Astrocyte of the spinal cord (primary cell): ENCODE measurements at regions not wholly inside any gene's neighbourhood (a gene's known extent, or its start where the extent isn't known, plus 50 kb on each side); places are given as distances from the start of the nearest gene placed in this dataset.
"Not testable (repeated sequence)": the region's sequence is repeated elsewhere in the genome, so short reads cannot be mapped to it uniquely, and the experiment has no call there.

Source experiments
- DNase-seq: peaks from one replicate; pipeline ENCODE4 v3.0.0; 2011; ENCODE audit warnings: low read depth, low spot score
- H3K4me3 ChIP-seq: 2 replicates; pipeline ENCODE4 v1.5.1; 2011; ENCODE audit warnings: low read depth, mild to moderate bottlenecking, low read length, moderate library complexity
- in situ Hi-C: cut with HindIII; loops from 2 replicates; pipeline ENCODE4 v1.10.0; 2017; ENCODE audit warnings: low sequenced_read_pairs
- TF ChIP-seq, protein P1 (sequence below): IDR thresholded peaks from 2 replicates; pipeline ENCODE4 v1.5.1; 2012; ENCODE audit warnings: low read depth, mild to moderate bottlenecking, low read length, inconsistent platforms

DNA sequence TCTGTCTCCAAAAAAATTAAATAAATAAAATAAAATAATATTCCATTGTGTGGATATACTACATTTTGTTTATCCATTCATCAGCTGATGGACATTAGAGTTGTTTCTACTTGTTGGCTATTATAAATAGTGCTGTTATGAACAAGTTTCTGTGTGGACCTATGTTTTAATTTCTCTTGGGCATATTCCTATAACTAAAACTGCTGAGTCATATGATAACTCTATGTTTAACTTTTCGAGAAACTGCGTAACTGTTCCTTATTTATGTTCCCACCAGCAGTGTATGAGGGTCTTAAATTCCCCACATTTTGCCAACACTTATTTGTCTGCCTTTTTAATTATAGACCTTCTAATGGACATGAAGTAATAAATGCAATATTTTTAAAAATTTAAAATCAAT, 80.0 kb upstream of the XIST start:
- no peak for DNase-seq
- H3K4me3 ChIP-seq: no peak overlapping the region
- TF ChIP-seq, protein P1, sequence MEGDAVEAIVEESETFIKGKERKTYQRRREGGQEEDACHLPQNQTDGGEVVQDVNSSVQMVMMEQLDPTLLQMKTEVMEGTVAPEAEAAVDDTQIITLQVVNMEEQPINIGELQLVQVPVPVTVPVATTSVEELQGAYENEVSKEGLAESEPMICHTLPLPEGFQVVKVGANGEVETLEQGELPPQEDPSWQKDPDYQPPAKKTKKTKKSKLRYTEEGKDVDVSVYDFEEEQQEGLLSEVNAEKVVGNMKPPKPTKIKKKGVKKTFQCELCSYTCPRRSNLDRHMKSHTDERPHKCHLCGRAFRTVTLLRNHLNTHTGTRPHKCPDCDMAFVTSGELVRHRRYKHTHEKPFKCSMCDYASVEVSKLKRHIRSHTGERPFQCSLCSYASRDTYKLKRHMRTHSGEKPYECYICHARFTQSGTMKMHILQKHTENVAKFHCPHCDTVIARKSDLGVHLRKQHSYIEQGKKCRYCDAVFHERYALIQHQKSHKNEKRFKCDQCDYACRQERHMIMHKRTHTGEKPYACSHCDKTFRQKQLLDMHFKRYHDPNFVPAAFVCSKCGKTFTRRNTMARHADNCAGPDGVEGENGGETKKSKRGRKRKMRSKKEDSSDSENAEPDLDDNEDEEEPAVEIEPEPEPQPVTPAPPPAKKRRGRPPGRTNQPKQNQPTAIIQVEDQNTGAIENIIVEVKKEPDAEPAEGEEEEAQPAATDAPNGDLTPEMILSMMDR: no peak
- in situ Hi-C loops: no loop called here

DNA sequence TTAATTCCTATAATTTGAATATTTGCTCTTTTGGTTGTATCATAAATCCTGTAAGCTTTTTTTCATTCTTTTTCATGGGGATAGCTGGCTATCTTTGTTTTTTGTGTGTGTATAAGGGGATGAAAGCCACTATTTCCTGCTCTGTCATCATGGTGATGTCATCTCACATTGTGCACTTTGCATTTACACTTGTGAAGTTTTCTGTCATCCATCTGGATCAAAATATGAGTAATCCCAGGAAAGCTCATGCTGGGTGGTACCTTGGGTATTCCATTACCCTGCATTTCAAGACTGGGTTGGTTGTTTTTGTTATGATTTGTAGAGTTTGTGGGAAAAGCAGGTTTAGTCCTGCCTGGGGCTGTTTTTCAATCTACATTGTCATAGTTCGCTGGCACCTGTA, 77.8 kb upstream of the XIST start:
- H3K4me3 ChIP-seq: no peak overlapping the region
- DNase-seq: peak; percentile 25
- in situ Hi-C loops: no loop called here
- TF ChIP-seq, protein P1: no peak

DNA sequence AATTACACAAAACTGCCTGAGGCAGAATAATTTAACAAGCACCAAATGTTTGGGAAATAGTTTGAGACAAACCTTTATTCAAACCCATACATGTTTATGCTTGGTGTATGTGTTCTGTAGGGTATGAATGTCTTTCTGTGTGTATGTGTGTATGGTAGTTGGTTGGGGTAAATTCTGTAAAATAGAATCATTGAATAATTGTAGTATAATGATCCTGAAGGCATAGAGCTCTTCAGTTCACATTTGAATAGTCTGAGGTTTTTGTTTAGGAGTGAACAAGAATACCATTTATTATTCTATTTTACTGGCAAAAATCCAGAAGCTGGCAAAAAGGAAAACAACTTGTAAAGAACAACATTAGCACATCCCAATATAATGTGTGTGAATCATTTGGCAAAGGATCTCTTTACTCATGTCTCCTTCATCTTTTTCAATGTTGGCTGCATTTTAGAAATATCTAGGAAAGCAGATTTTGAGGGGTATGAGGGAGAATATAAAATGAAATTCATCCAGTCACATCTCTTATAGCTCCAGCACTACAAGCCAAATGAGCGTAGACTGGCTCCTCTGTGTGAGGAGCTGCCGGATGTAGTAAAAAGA, 70.4 kb upstream of the XIST start:
- peak; percentile 39 for DNase-seq
- in situ Hi-C loops: no loop called here
- H3K4me3 ChIP-seq: no peak overlapping the region
- TF ChIP-seq, protein P1: no peak

DNA sequence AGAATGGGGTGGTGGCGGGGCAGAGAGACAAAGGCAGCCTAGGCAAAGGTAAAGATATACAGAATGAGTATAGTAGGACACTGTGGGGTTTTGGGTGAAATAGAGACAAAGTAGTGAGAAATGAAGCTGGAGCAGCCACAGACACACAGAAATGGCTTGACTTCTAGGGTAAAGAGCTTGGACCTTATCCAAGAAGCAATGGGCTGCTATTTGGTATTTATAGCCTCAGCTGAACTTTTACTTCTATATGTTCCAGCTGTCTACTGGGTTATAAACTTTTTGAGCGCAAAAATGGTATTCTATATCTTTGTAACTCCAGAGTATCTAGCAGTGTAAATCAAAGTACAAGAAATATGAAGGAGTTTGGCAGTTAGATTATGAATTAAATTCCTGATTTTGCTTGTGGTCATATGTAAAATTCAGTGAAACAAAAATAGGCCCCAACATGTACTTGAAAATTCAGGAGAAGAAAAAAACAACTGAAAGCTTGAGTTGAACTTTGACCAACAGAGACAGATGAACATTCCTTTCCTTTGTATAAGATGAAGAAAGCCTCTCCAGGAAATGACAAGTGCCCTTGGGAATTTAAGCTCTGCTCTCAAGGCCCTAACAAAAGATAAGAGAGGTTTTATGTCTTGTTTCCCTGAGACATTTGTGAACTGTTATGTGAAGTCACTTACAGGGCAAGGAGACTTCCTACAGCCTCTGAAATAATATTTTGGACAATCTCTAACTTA, 64.6 kb upstream of the XIST start:
- TF ChIP-seq, protein P1: no peak
- peak; percentile 87 for DNase-seq
- no peak overlapping the region for H3K4me3 ChIP-seq
- in situ Hi-C loops: no loop called here

DNA sequence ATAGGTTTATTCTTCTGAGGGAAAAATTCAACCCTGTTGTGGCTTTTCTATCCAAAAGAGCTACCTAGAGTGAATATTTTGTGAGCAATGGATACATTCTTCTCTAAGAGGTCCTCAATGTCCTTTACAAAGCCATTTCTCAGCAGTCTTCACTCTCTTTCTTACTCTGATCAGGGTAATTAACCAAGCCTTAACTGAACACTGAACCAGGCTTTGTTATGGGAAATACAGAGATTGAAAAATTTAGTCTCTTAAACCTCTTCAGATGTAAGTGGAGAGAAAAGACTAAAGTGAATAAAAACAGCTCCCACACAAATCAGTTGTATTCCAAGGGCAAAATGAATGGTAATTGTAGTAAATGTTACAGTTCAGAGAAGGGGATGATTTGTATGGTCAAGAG, 64.0 kb upstream of the XIST start:
- no peak for DNase-seq
- H3K4me3 ChIP-seq: no peak overlapping the region
- TF ChIP-seq, protein P1: no peak
- in situ Hi-C loops: no loop called here

DNA sequence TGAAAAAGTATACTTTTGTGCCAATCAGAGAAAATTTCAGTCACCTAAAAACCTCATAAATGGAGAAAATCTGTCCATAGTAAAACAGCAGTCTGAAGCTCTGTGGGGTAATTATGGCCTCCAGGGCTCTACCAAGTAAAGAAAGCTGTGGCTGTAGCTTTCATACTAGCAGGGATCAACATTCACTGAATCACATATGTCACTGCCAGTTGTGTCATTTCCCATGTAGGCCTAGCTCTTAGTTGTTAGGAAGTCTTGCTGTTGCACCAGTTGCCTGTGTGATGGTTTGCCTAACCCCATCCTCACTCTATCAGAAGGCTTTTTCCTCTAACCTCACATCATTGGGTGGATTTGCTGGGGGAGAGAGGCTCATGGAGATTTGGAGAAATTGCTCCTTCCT, 62.3 kb upstream of the XIST start:
- DNase-seq, H3K4me3 ChIP-seq, in situ Hi-C loops: not testable (repeated sequence)

DNA sequence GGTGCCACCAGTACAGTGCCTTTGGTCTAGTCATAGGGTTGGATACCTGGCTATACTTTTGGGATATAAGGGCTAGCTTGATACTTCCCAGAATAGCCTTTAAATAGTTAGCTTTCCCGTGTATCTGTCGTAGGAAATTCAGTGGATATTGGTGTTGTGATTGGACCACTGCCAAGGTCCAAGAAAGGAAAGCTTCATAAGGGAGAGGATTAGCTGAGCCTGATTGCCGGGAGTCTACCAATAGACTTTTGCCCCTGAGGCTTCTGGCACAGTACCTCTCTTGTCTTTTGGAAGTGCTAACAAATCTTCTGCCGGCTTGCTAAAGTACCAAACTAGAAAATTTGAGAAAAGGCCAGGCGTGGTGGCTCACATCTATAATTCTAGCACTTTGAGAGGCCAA, 61.1 kb upstream of the XIST start:
- TF ChIP-seq, protein P1: no peak
- peak; percentile 41 for DNase-seq
- H3K4me3 ChIP-seq: no peak overlapping the region
- in situ Hi-C loops: no loop called here

DNA sequence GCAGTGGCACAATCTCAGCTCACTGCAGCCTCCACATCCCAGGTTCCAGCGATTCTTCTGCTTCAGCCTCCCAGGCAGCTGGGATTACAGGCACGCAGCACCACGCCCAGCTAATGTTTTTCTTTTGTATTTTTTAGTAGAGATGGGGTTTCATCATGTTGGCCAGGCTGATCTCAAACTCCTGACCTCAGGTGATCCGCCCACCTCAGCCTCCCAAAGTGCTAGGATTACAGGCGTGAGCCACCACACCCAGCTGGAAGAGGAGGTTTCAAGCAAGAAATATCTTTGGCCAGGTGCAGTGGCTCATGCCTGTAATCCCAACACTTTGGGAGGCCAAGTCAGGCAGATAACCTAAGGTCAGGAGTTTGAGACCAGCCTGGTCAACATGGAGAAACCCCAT, 59.4 kb upstream of the XIST start:
- in situ Hi-C loops, DNase-seq, H3K4me3 ChIP-seq: not testable (repeated sequence)

DNA sequence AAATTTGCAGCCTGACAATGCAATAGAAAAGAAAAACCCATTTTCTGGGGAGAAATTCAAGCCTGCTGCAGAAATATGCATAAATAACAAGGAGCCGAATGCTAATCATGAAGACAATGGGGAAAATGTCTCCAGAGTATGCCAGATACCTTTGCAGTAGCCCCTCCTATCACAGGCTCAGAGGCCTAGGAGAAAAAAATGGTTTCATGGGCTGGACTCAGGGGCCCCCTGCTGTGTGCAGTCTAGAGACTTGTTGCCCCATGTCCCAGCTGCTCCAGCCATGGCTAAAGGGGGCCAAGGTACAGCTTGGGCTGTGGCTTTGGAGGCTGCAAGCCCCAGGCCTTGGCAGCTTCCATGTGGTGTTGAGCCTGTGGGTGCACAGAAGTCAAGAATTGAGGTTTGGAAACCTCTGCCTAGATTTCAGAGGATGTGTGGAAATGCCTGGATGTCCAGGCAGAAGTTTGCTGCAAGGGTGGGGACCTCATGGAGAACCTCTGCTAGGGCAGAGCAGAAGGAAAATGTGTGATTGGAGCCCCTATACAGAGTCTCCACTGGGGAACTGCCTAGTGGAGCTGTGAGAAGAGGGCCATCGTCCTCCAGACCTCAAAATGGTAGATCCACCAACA, 53.3 kb upstream of the XIST start:
- in situ Hi-C loops, H3K4me3 ChIP-seq, DNase-seq: not testable (repeated sequence)
